WTC11 (cell line): ENCODE measurements at regions not wholly inside any gene's neighbourhood (a gene's known extent, or its start where the extent isn't known, plus 50 kb on each side); places are given as distances from the start of the nearest gene placed in this dataset.

Experiments
- ATAC-seq: fragments of 200-7000 bp; cut with Tn5 transposase; 2 replicates; pipeline ENCODE4 v1.10.0; 2021; ENCODE audit warnings: mild to moderate bottlenecking, moderate library complexity
- CTCF ChIA-PET: fragments of 300-600 bp; sonication (Branson Sonifier 250); formaldehyde crosslinking; loops from one replicate; lab custom pipeline; 2021; ENCODE audit warnings: antibody characterized with exemption; lab: Charles Lee
- POLR2A ChIA-PET: fragments of 350-600 bp; sonication (Branson Sonifier 250); formaldehyde crosslinking; loops from one replicate; lab custom pipeline; 2021; ENCODE audit warnings: antibody characterized with exemption; lab: Charles Lee
- DNase-seq: peaks from one replicate; pipeline ENCODE4 v3.0.0; 2021; ENCODE audit warnings: low spot score
- H3K27ac Mint-ChIP-seq: 2 replicates; pipeline ENCODE4 v1.8.0; 2021; ENCODE audit warnings: mixed read lengths
- H3K27me3 Mint-ChIP-seq: 2 replicates; pipeline ENCODE4 v1.8.0; 2021; ENCODE audit warnings: low read depth, mild to moderate bottlenecking, moderate library complexity, mixed read lengths
- H3K36me3 Mint-ChIP-seq: 2 replicates; pipeline ENCODE4 v1.8.0; 2021; ENCODE audit warnings: mixed read lengths
- H3K4me1 Mint-ChIP-seq: 2 replicates; pipeline ENCODE4 v1.8.0; 2022; ENCODE audit warnings: mixed read lengths
- H3K4me3 Mint-ChIP-seq: 2 replicates; pipeline ENCODE4 v1.8.0; 2021; ENCODE audit warnings: mild to moderate bottlenecking, moderate library complexity, mixed read lengths
- H3K9me3 Mint-ChIP-seq: 2 replicates; pipeline ENCODE4 v1.8.0; 2021; ENCODE audit warnings: mixed read lengths
- EMX1 ChIP-seq: fragments of 250-450 bp; sonication (Bioruptor Pico); IDR thresholded peaks from 2 replicates; pipeline ENCODE4 v1.8.0; 2021; ENCODE audit warnings: mild to moderate bottlenecking
- FOXK1 ChIP-seq: sonication (generic); formaldehyde crosslinking; IDR thresholded peaks from 2 replicates; pipeline ENCODE4 v1.8.0; 2022; ENCODE audit warnings: mild to moderate bottlenecking, moderate library complexity, missing genetic modification reagents
- FOXP1 ChIP-seq: sonication (generic); formaldehyde crosslinking; IDR thresholded peaks from 2 replicates; pipeline ENCODE4 v1.8.0; 2022; ENCODE audit warnings: missing genetic modification reagents, mild to moderate bottlenecking, moderate library complexity, borderline replicate concordance
- GABPB1 ChIP-seq: sonication (generic); formaldehyde crosslinking; IDR thresholded peaks from 2 replicates; pipeline ENCODE4 v1.8.1; 2023; ENCODE audit warnings: mild to moderate bottlenecking, missing genetic modification reagents
- HMGA2 ChIP-seq: fragments of 250-450 bp; sonication (Bioruptor Pico); IDR thresholded peaks from 2 replicates; pipeline ENCODE4 v1.4.0; 2021; ENCODE audit warnings: mild to moderate bottlenecking, moderate library complexity
- IRF2 ChIP-seq: sonication (generic); formaldehyde crosslinking; IDR thresholded peaks from 2 replicates; pipeline ENCODE4 v1.8.0; 2022; ENCODE audit warnings: low read depth, missing genetic modification reagents, borderline replicate concordance
- MYBL2 ChIP-seq: sonication (generic); formaldehyde crosslinking; IDR thresholded peaks from 2 replicates; pipeline ENCODE4 v1.8.1; 2023; ENCODE audit warnings: mild to moderate bottlenecking, moderate library complexity, missing genetic modification reagents
- NFE2L1 ChIP-seq: sonication (generic); formaldehyde crosslinking; IDR thresholded peaks from 2 replicates; pipeline ENCODE4 v1.8.1; 2023; ENCODE audit warnings: missing genetic modification reagents
- SMAD4 ChIP-seq: sonication (generic); formaldehyde crosslinking; IDR thresholded peaks from 2 replicates; pipeline ENCODE4 v1.8.0; 2022; ENCODE audit warnings: mild to moderate bottlenecking, missing genetic modification reagents
- TEAD4 ChIP-seq: sonication (generic); formaldehyde crosslinking; IDR thresholded peaks from 2 replicates; pipeline ENCODE4 v1.8.0; 2022; ENCODE audit warnings: mild to moderate bottlenecking, missing genetic modification reagents
- TP53 ChIP-seq: sonication (generic); formaldehyde crosslinking; IDR thresholded peaks from 2 replicates; pipeline ENCODE4 v1.8.1; 2023; ENCODE audit warnings: mild to moderate bottlenecking, missing genetic modification reagents
- TF ChIP-seq, protein P1 (sequence below): fragments of 250-450 bp; sonication (Bioruptor Pico); IDR thresholded peaks from 2 replicates; pipeline ENCODE4 v1.9.0; 2021; ENCODE audit warnings: mild to moderate bottlenecking, borderline replicate concordance
- TF ChIP-seq, protein P2 (sequence below): sonication (generic); formaldehyde crosslinking; IDR thresholded peaks from 2 replicates; pipeline ENCODE4 v1.8.1; 2022; ENCODE audit warnings: missing genetic modification reagents, borderline replicate concordance
- TF ChIP-seq, protein P3 (sequence below): sonication (generic); formaldehyde crosslinking; IDR thresholded peaks from 2 replicates; pipeline ENCODE4 v1.8.0; 2023; ENCODE audit warnings: missing genetic modification reagents, mild to moderate bottlenecking, borderline replicate concordance
- TF ChIP-seq, protein P4 (sequence below): sonication (generic); formaldehyde crosslinking; IDR thresholded peaks from 2 replicates; pipeline ENCODE4 v1.8.0; 2022; ENCODE audit warnings: mild to moderate bottlenecking, missing genetic modification reagents
- TF ChIP-seq, protein P5 (sequence below): sonication (generic); formaldehyde crosslinking; IDR thresholded peaks from 2 replicates; pipeline ENCODE4 v1.8.1; 2023; ENCODE audit warnings: mild to moderate bottlenecking, missing genetic modification reagents, moderate library complexity
- TF ChIP-seq, protein P6 (sequence below): sonication (generic); formaldehyde crosslinking; IDR thresholded peaks from 2 replicates; pipeline ENCODE4 v1.8.1; 2023; ENCODE audit warnings: mild to moderate bottlenecking, moderate library complexity, missing genetic modification reagents
- TF ChIP-seq, protein P7 (sequence below): fragments of 200-600 bp; IDR thresholded peaks from 2 replicates; pipeline ENCODE4 v1.8.0; 2022; ENCODE audit warnings: antibody characterized with exemption

DNA sequence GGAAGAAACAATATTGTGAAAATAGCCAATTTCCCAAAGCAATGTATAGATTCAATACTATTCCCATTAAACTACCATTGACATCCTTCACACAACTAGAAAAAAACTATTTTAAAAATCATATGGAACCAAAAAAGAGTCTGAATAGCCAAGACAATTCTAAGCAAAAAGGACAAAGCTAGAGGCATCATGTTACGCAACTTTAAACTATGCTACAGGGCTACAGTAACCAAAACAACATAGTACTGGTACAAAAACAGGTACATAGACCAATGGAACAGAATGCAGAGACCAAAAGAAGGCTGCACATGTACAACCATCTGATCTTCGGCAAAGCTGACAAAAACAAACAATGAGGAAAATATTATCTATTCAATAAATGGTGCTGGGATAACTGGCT, 233.3 kb upstream of the TMPRSS15 start (continued):
- TF ChIP-seq, protein P1, sequence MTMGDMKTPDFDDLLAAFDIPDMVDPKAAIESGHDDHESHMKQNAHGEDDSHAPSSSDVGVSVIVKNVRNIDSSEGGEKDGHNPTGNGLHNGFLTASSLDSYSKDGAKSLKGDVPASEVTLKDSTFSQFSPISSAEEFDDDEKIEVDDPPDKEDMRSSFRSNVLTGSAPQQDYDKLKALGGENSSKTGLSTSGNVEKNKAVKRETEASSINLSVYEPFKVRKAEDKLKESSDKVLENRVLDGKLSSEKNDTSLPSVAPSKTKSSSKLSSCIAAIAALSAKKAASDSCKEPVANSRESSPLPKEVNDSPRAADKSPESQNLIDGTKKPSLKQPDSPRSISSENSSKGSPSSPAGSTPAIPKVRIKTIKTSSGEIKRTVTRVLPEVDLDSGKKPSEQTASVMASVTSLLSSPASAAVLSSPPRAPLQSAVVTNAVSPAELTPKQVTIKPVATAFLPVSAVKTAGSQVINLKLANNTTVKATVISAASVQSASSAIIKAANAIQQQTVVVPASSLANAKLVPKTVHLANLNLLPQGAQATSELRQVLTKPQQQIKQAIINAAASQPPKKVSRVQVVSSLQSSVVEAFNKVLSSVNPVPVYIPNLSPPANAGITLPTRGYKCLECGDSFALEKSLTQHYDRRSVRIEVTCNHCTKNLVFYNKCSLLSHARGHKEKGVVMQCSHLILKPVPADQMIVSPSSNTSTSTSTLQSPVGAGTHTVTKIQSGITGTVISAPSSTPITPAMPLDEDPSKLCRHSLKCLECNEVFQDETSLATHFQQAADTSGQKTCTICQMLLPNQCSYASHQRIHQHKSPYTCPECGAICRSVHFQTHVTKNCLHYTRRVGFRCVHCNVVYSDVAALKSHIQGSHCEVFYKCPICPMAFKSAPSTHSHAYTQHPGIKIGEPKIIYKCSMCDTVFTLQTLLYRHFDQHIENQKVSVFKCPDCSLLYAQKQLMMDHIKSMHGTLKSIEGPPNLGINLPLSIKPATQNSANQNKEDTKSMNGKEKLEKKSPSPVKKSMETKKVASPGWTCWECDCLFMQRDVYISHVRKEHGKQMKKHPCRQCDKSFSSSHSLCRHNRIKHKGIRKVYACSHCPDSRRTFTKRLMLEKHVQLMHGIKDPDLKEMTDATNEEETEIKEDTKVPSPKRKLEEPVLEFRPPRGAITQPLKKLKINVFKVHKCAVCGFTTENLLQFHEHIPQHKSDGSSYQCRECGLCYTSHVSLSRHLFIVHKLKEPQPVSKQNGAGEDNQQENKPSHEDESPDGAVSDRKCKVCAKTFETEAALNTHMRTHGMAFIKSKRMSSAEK (CRISPR knock-in tag): no peak

DNA sequence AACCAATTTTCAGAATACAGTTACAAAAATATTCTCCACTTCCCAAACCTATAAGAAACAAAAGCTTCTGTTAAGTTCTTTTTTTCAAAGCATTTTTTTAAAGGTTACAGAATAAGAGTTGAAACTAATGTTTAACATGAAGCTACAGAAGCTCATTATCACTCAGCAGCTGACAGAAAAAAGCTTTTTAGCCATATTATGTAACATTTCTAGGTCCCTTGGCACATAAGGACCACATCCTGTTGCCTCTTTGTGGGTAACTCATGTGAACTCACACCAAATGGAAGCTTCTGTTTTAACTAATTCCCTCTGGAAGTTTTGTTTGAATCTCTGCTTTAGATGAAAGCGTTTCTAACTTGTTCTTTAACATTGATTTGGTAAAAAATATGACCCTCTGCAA, 242.5 kb upstream of the TMPRSS15 start:
- CTCF ChIA-PET: no interaction called here

More for the DNA sequence above, 242.5 kb upstream of the TMPRSS15 start:
- no peak for DNase-seq
- Mint-ChIP-seq H3K27me3 (no peaks in the 10 kb centered on the region), H3K4me1 (no peaks in the 10 kb centered on the region), H3K36me3 (no peaks in the 10 kb centered on the region), H3K9me3 (no peaks in the 10 kb centered on the region), H3K27ac (no peak overlapping the region)
- no peak for ATAC-seq
- TF ChIP-seq HMGA2: no peak
- no peak for TF ChIP-seq IRF2 (CRISPR knock-in tag)
- TF ChIP-seq, protein P2, sequence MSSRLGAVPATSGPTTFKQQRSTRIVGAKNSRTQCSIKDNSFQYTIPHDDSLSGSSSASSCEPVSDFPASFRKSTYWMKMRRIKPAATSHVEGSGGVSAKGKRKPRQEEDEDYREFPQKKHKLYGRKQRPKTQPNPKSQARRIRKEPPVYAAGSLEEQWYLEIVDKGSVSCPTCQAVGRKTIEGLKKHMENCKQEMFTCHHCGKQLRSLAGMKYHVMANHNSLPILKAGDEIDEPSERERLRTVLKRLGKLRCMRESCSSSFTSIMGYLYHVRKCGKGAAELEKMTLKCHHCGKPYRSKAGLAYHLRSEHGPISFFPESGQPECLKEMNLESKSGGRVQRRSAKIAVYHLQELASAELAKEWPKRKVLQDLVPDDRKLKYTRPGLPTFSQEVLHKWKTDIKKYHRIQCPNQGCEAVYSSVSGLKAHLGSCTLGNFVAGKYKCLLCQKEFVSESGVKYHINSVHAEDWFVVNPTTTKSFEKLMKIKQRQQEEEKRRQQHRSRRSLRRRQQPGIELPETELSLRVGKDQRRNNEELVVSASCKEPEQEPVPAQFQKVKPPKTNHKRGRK (CRISPR knock-in tag): no peak
- TF ChIP-seq, protein P3, sequence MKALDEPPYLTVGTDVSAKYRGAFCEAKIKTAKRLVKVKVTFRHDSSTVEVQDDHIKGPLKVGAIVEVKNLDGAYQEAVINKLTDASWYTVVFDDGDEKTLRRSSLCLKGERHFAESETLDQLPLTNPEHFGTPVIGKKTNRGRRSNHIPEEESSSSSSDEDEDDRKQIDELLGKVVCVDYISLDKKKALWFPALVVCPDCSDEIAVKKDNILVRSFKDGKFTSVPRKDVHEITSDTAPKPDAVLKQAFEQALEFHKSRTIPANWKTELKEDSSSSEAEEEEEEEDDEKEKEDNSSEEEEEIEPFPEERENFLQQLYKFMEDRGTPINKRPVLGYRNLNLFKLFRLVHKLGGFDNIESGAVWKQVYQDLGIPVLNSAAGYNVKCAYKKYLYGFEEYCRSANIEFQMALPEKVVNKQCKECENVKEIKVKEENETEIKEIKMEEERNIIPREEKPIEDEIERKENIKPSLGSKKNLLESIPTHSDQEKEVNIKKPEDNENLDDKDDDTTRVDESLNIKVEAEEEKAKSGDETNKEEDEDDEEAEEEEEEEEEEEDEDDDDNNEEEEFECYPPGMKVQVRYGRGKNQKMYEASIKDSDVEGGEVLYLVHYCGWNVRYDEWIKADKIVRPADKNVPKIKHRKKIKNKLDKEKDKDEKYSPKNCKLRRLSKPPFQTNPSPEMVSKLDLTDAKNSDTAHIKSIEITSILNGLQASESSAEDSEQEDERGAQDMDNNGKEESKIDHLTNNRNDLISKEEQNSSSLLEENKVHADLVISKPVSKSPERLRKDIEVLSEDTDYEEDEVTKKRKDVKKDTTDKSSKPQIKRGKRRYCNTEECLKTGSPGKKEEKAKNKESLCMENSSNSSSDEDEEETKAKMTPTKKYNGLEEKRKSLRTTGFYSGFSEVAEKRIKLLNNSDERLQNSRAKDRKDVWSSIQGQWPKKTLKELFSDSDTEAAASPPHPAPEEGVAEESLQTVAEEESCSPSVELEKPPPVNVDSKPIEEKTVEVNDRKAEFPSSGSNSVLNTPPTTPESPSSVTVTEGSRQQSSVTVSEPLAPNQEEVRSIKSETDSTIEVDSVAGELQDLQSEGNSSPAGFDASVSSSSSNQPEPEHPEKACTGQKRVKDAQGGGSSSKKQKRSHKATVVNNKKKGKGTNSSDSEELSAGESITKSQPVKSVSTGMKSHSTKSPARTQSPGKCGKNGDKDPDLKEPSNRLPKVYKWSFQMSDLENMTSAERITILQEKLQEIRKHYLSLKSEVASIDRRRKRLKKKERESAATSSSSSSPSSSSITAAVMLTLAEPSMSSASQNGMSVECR: no peak
- TF ChIP-seq FOXP1 (CRISPR knock-in tag): no peak
- no peak for TF ChIP-seq FOXK1 (CRISPR knock-in tag)
- TF ChIP-seq MYBL2 (CRISPR knock-in tag): no peak
- no peak for TF ChIP-seq NFE2L1 (CRISPR knock-in tag)
- no peak for TF ChIP-seq GABPB1
- TF ChIP-seq, protein P4, sequence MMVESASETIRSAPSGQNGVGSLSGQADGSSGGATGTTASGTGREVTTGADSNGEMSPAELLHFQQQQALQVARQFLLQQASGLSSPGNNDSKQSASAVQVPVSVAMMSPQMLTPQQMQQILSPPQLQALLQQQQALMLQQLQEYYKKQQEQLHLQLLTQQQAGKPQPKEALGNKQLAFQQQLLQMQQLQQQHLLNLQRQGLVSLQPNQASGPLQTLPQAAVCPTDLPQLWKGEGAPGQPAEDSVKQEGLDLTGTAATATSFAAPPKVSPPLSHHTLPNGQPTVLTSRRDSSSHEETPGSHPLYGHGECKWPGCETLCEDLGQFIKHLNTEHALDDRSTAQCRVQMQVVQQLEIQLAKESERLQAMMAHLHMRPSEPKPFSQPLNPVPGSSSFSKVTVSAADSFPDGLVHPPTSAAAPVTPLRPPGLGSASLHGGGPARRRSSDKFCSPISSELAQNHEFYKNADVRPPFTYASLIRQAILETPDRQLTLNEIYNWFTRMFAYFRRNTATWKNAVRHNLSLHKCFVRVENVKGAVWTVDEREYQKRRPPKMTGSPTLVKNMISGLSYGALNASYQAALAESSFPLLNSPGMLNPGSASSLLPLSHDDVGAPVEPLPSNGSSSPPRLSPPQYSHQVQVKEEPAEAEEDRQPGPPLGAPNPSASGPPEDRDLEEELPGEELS (CRISPR knock-in tag): no peak
- no peak for TF ChIP-seq SMAD4 (CRISPR knock-in tag)
- no peak for TF ChIP-seq EMX1
- TF ChIP-seq TP53: no peak
- TF ChIP-seq, protein P5, sequence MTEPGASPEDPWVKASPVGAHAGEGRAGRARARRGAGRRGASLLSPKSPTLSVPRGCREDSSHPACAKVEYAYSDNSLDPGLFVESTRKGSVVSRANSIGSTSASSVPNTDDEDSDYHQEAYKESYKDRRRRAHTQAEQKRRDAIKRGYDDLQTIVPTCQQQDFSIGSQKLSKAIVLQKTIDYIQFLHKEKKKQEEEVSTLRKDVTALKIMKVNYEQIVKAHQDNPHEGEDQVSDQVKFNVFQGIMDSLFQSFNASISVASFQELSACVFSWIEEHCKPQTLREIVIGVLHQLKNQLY (CRISPR knock-in tag): no peak
- TF ChIP-seq TEAD4 (CRISPR knock-in tag): no peak
- TF ChIP-seq, protein P6, sequence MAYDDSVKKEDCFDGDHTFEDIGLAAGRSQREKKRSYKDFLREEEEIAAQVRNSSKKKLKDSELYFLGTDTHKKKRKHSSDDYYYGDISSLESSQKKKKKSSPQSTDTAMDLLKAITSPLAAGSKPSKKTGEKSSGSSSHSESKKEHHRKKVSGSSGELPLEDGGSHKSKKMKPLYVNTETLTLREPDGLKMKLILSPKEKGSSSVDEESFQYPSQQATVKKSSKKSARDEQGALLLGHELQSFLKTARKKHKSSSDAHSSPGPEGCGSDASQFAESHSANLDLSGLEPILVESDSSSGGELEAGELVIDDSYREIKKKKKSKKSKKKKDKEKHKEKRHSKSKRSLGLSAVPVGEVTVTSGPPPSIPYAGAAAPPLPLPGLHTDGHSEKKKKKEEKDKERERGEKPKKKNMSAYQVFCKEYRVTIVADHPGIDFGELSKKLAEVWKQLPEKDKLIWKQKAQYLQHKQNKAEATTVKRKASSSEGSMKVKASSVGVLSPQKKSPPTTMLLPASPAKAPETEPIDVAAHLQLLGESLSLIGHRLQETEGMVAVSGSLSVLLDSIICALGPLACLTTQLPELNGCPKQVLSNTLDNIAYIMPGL: no peak
- TF ChIP-seq, protein P7, sequence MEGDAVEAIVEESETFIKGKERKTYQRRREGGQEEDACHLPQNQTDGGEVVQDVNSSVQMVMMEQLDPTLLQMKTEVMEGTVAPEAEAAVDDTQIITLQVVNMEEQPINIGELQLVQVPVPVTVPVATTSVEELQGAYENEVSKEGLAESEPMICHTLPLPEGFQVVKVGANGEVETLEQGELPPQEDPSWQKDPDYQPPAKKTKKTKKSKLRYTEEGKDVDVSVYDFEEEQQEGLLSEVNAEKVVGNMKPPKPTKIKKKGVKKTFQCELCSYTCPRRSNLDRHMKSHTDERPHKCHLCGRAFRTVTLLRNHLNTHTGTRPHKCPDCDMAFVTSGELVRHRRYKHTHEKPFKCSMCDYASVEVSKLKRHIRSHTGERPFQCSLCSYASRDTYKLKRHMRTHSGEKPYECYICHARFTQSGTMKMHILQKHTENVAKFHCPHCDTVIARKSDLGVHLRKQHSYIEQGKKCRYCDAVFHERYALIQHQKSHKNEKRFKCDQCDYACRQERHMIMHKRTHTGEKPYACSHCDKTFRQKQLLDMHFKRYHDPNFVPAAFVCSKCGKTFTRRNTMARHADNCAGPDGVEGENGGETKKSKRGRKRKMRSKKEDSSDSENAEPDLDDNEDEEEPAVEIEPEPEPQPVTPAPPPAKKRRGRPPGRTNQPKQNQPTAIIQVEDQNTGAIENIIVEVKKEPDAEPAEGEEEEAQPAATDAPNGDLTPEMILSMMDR: no peak
- TF ChIP-seq, all 79 proteins: peak for 0
- H3K4me3 Mint-ChIP-seq: no peak overlapping the region
- POLR2A ChIA-PET: no interaction called here
